Adipocyte (in vitro differentiated cells): ENCODE measurements at regions not wholly inside any gene's neighbourhood (a gene's known extent, or its start where the extent isn't known, plus 50 kb on each side); places are given as distances from the start of the nearest gene placed in this dataset.

Experiments
- DNase-seq: peaks from one replicate; pipeline ENCODE4 v3.0.0-alpha.2; 2015; ENCODE audit warnings: low read depth
- H3K27me3 ChIP-seq: replicated peaks from 2 replicates; pipeline ENCODE4 v1.7.0; 2013; ENCODE audit warnings: mild to moderate bottlenecking, low read length, moderate library complexity; ENCODE audit not compliant: control insufficient read depth, insufficient read depth
- H3K36me3 ChIP-seq: 2 replicates; pipeline ENCODE4 v1.7.0; 2013; ENCODE audit warnings: low read length, mild to moderate bottlenecking, moderate library complexity; ENCODE audit not compliant: control insufficient read depth, insufficient read depth, severe bottlenecking
- H3K4me1 ChIP-seq: 2 replicates; pipeline ENCODE4 v1.7.0; 2013; ENCODE audit warnings: mild to moderate bottlenecking, low read length, moderate library complexity; ENCODE audit not compliant: control insufficient read depth, insufficient read depth
- H3K4me3 ChIP-seq: 2 replicates; pipeline ENCODE4 v1.7.0; 2013; ENCODE audit warnings: mild to moderate bottlenecking, low read length, moderate library complexity
- H3K9ac ChIP-seq: 2 replicates; pipeline ENCODE4 v1.7.0; 2013; ENCODE audit warnings: mild to moderate bottlenecking, low read length, moderate library complexity
- H3K9me3 ChIP-seq: 2 replicates; pipeline ENCODE4 v1.7.0; 2013; ENCODE audit warnings: mild to moderate bottlenecking, low read length, moderate library complexity; ENCODE audit not compliant: control insufficient read depth

DNA sequence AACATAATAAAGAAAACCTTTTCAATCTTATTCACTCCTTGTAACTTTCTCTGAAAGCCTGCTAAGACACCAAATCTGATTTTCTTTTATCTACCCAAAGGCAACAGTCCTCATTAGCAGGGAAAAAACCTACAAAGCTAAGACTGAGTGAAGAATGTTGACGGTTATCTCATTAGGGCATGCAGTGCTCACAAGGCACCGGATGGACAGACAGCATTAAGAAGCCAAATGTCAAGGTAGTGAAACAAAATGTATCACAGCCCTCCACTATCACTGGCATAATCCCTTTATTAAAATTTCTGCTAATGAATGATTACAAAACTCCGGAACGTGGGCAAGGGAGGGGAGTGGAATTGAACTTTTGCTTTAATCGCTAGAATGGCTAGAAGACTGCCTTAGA is 442.8 kb downstream of the NEBL start:
- DNase-seq = no peak
- H3K27me3 ChIP-seq = no peaks in the 10 kb centered on the region
- H3K36me3 ChIP-seq = no peaks in the 10 kb centered on the region
- no peaks in the 10 kb centered on the region for H3K4me1 ChIP-seq
- no peak overlapping the region for H3K4me3 ChIP-seq
- no peaks in the 10 kb centered on the region for H3K9me3 ChIP-seq
- H3K9ac ChIP-seq = no peak overlapping the region

GRCh38 chr10:20446561-20447193 is 450.4 kb downstream of the NEBL start:
- Histone ChIP-seq H3K36me3 (no peaks in the 10 kb centered on the region), H3K9me3 (no peaks in the 10 kb centered on the region)
- no peak for DNase-seq

GRCh38 chr10:20443094-20443493 is 454.0 kb downstream of the NEBL start:
- no peak overlapping the region for H3K4me3 ChIP-seq
- DNase-seq = no peak
- H3K9me3 ChIP-seq = no peaks in the 10 kb centered on the region
- no peaks in the 10 kb centered on the region for H3K4me1 ChIP-seq
- no peak overlapping the region for H3K9ac ChIP-seq
- H3K27me3 ChIP-seq = no peaks in the 10 kb centered on the region
- H3K36me3 ChIP-seq = no peaks in the 10 kb centered on the region

More at GRCh38 chr10:20446561-20447193, 450.4 kb downstream of the NEBL start:
- Histone ChIP-seq H3K27me3 (no peaks in the 10 kb centered on the region), H3K4me1 (no peaks in the 10 kb centered on the region), H3K4me3 (no peak overlapping the region), H3K9ac (no peak overlapping the region)

DNA sequence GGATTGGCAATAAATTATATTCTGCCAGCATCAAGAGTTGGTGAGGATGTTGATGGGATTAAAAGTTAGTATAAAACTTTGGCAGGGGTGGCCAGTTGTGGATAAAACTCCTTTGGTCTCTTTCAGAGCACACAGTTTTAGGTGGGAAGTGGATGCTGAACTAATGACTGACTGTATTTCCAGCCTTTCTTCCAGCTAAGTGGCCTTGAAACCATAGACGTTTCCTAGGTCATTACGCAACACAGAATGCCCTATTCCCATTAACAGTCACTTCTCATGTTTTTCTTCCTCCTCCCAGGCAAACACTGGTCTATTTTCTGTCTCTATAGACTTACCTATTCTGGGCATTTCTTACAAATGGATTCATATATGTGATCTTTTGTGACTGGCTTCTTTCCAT is 467.4 kb downstream of the NEBL start:
- H3K27me3 ChIP-seq = no peaks in the 10 kb centered on the region

DNA sequence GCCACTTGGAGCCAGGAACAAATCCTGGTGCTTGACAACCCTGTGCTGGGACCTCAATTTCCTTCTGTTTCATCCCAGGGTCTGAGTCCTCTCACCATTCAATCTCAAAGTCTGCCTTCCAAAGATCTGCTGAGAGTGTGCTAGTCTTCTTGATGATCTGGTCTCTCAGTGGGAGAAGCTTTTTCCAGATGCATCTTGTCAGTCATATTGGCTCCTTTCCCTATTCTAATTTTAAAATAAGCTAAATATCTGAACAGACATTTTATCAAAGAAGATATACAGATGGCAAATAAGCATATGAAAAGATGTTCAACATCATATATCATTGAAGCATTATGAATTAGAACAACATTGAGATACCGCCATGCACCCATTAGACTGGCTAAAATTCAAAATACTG is 469.3 kb downstream of the NEBL start:
- Histone ChIP-seq H3K9ac (no peak overlapping the region), H3K36me3 (no peaks in the 10 kb centered on the region), H3K4me3 (no peak overlapping the region), H3K27me3 (no peaks in the 10 kb centered on the region), H3K4me1 (no peaks in the 10 kb centered on the region), H3K9me3 (peaks cover 25% of the 10 kb centered on the region)
- no peak for DNase-seq

More for the DNA sequence above, 467.4 kb downstream of the NEBL start:
- no peaks in the 10 kb centered on the region for H3K4me1 ChIP-seq
- H3K4me3 ChIP-seq = no peak overlapping the region
- H3K36me3 ChIP-seq = no peaks in the 10 kb centered on the region
- H3K9me3 ChIP-seq = peaks cover 17% of the 10 kb centered on the region
- DNase-seq = no peak
- H3K9ac ChIP-seq = no peak overlapping the region

- Histone ChIP-seq H3K9me3 (no peaks in the 10 kb centered on the region), H3K4me3 (no peak overlapping the region), H3K27me3 (no peaks in the 10 kb centered on the region), H3K9ac (no peak overlapping the region), H3K36me3 (no peaks in the 10 kb centered on the region), H3K4me1 (no peaks in the 10 kb centered on the region)
- DNase-seq = no peak
Measured at GRCh38 chr10:20418286-20418685, 478.8 kb downstream of the NEBL start.

DNA sequence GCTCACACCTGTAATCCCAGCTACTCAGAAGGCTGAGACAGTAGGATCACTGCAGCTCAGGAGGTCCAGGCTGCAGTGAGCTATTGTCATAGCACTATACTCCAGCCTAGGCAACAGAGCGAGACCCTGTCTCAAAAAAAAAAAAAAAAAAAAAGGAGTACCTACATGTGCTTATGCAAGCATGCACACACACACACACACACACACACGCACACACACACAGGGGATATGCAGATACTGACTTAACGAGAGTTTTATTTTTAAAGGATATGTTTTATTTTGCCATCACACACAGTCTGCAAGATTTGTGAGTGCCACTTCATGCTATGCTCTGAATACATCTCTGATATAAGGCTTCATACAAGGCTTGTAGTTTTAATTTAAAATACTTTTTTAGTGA is 479.3 kb downstream of the NEBL start:
- Histone ChIP-seq H3K4me1 (no peaks in the 10 kb centered on the region), H3K9me3 (no peaks in the 10 kb centered on the region), H3K4me3 (no peak overlapping the region), H3K27me3 (no peaks in the 10 kb centered on the region), H3K9ac (no peak overlapping the region), H3K36me3 (no peaks in the 10 kb centered on the region)
- no peak for DNase-seq

DNA sequence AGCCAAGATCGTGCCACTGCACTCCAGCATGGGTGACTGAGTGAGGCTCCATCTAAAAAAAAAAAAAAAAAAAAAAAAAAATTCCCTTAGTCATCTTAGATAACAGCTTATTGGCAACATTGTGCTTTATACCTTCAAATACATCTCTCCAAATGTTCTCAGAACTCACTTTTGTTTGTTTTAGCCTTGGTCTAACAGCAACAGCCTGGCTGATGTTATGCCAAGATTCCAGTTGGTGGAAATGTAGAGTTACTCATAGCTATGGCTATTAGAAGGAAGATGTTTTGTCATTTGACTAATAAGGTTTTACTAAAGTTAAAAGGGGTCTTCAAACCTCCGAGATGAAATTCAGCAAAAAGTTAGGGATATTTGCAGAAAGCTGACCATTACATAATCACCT is 481.4 kb downstream of the NEBL start:
- DNase-seq = no peak
- Histone ChIP-seq H3K4me3 (no peak overlapping the region), H3K9me3 (no peaks in the 10 kb centered on the region), H3K4me1 (no peaks in the 10 kb centered on the region), H3K36me3 (no peaks in the 10 kb centered on the region), H3K27me3 (no peaks in the 10 kb centered on the region), H3K9ac (no peak overlapping the region)

- Histone ChIP-seq H3K4me1 (no peaks in the 10 kb centered on the region), H3K27me3 (no peaks in the 10 kb centered on the region), H3K36me3 (no peaks in the 10 kb centered on the region), H3K4me3 (no peak overlapping the region), H3K9ac (no peak overlapping the region), H3K9me3 (no peaks in the 10 kb centered on the region)
- no peak for DNase-seq
Measured at GRCh38 chr10:20407357-20407756, 489.8 kb downstream of the NEBL start.

GRCh38 chr10:20406281-20407104 is 490.6 kb downstream of the NEBL start:
- Histone ChIP-seq H3K27me3 (no peaks in the 10 kb centered on the region), H3K4me1 (no peaks in the 10 kb centered on the region), H3K9ac (no peak overlapping the region), H3K36me3 (no peaks in the 10 kb centered on the region), H3K9me3 (no peaks in the 10 kb centered on the region), H3K4me3 (no peak overlapping the region)
- DNase-seq = no peak

GRCh38 chr10:20405761-20406160 is 491.4 kb downstream of the NEBL start:
- H3K4me3 ChIP-seq = no peak overlapping the region
- no peaks in the 10 kb centered on the region for H3K36me3 ChIP-seq
- H3K9ac ChIP-seq = no peak overlapping the region
- H3K4me1 ChIP-seq = no peaks in the 10 kb centered on the region
- no peaks in the 10 kb centered on the region for H3K27me3 ChIP-seq
- no peaks in the 10 kb centered on the region for H3K9me3 ChIP-seq
- DNase-seq = no peak
